Lung (tissue), 11 donors: ENCODE measurements at regions not wholly inside any gene's neighbourhood (a gene's known extent, or its start where the extent isn't known, plus 50 kb on each side); places are given as distances from the start of the nearest gene placed in this dataset.
A peak's percentile ranks its signal among the peaks of the same experiment; 100 is the strongest.

Source experiments
- ATAC-seq: fragments of 200-7000 bp; cut with Tn5 transposase; one replicate; pipeline ENCODE4 v1.9.1; 2020; ENCODE audit warnings: moderate number of reproducible peaks; ENCODE audit not compliant: insufficient read depth, low FRiP score
- DNase-seq, 3 donors: peaks; one replicate each; pipeline ENCODE4 v3.0.0-alpha.2; 2013 to 2017
- H3K27ac ChIP-seq, 2 donors: one replicate each; pipeline ENCODE4 v1.5.1; 2013; ENCODE audit warnings: mild to moderate bottlenecking in 2 of 2, moderate library complexity in 2 of 2, control low read depth in 1 of 2, inconsistent platforms in 1 of 2, low read depth in 1 of 2, low read length in 1 of 2
- H3K27me3 ChIP-seq, 3 donors: one replicate each; pipeline ENCODE4 v1.5.1; 2013; ENCODE audit warnings: low read length in 2 of 3; ENCODE audit not compliant: control insufficient read depth in 3 of 3, insufficient read depth in 3 of 3
- H3K36me3 ChIP-seq, 4 donors: one replicate each; pipeline ENCODE4 v1.5.1; 2013; ENCODE audit warnings: low read length in 4 of 4, mild to moderate bottlenecking in 1 of 4, moderate library complexity in 1 of 4; ENCODE audit not compliant: control insufficient read depth in 4 of 4, insufficient read depth in 4 of 4
- H3K4me1 ChIP-seq, 5 donors: one replicate each; pipeline ENCODE4 v1.5.1; 2013; ENCODE audit warnings: low read length in 5 of 5, mild to moderate bottlenecking in 2 of 5, moderate library complexity in 1 of 5; ENCODE audit not compliant: control insufficient read depth in 5 of 5, insufficient read depth in 5 of 5
- H3K4me3 ChIP-seq: one replicate; pipeline ENCODE4 v1.5.1; 2013; ENCODE audit warnings: mild to moderate bottlenecking, control low read depth, moderate library complexity
- H3K9ac ChIP-seq, 2 donors: one replicate each; pipeline ENCODE4 v1.5.1; 2013; ENCODE audit warnings: low read length in 2 of 2, control low read depth in 1 of 2; ENCODE audit not compliant: insufficient read depth in 1 of 2
- H3K9me3 ChIP-seq, 4 donors: one replicate each; pipeline ENCODE4 v1.5.1; 2013; ENCODE audit warnings: low read length in 3 of 4, mild to moderate bottlenecking in 1 of 4, moderate library complexity in 1 of 4; ENCODE audit not compliant: control insufficient read depth in 4 of 4, insufficient read depth in 3 of 4
- CTCF ChIP-seq: IDR thresholded peaks from 2 replicates; pipeline ENCODE4 v1.5.1; 2012; ENCODE audit warnings: mild to moderate bottlenecking; ENCODE audit errors: control extremely low read depth, extremely low read depth
- WGBS, 2 donors: extraction: QIAGEN DNeasy Blood & Tissue Kit; methylation state at CpG; one replicate each; pipeline ENCODE4 v1.1.7; 2013; 5-methylcytosine and 5-hydroxymethylcytosine counted together
- donor health status: control.
- donor health status: control.
- donor health status: Bipolar disorder and iron deficiency.
- donor health status: healthy.
- donor health status: DM: yes; HTN: yes; CAD: no.

- no peaks in the 10 kb centered on the region for H3K9me3 ChIP-seq
- TF ChIP-seq CTCF = no peak
- no peak overlapping the region for H3K9ac ChIP-seq
- no peak overlapping the region for H3K27ac ChIP-seq
- H3K27me3 ChIP-seq = no peaks in the 10 kb centered on the region
- ATAC-seq (no peak), DNase-seq (peak in 2 of 3 donors; percentile 50 to 57)
- no peak overlapping the region for H3K4me3 ChIP-seq
- H3K36me3 ChIP-seq = no peaks in the 10 kb centered on the region
- 68 to 80% methylated on average over 4 of the region's 4 CpGs for WGBS, 2 donors
- no peaks in the 10 kb centered on the region for H3K4me1 ChIP-seq
Observed at GRCh38 chr2:145846982-145847381, 1327.1 kb upstream of the ZEB2 start.

- no peaks in the 10 kb centered on the region for H3K4me1 ChIP-seq
- no peak for TF ChIP-seq CTCF
- DNase-seq = no peak
- no peaks in the 10 kb centered on the region for H3K27me3 ChIP-seq
- H3K9ac ChIP-seq = no peak overlapping the region
- H3K4me3 ChIP-seq = no peak overlapping the region
- H3K9me3 ChIP-seq = no peaks in the 10 kb centered on the region
- no peak overlapping the region for H3K27ac ChIP-seq
- H3K36me3 ChIP-seq = no peaks in the 10 kb centered on the region
- 81 to 93% methylated on average over 3 of the region's 3 CpGs for WGBS, 2 donors
- no peak for ATAC-seq
Observed at GRCh38 chr2:145845923-145846322, 1326.0 kb upstream of the ZEB2 start.

- peak in 2 of 3 donors; percentile 64 to 75 for DNase-seq
- H3K9ac ChIP-seq = no peak overlapping the region
- no peaks in the 10 kb centered on the region for H3K27me3 ChIP-seq
- no peak overlapping the region for H3K27ac ChIP-seq
- peak; percentile 11 for ATAC-seq
- no peaks in the 10 kb centered on the region for H3K4me1 ChIP-seq
- no peak overlapping the region for H3K4me3 ChIP-seq
- no peak for TF ChIP-seq CTCF
- no peaks in the 10 kb centered on the region for H3K36me3 ChIP-seq
- H3K9me3 ChIP-seq = no peaks in the 10 kb centered on the region
- 64 to 82% methylated on average over 2 of the region's 2 CpGs for WGBS, 2 donors
Observed at GRCh38 chr2:145845207-145845894, 1325.4 kb upstream of the ZEB2 start.

DNA sequence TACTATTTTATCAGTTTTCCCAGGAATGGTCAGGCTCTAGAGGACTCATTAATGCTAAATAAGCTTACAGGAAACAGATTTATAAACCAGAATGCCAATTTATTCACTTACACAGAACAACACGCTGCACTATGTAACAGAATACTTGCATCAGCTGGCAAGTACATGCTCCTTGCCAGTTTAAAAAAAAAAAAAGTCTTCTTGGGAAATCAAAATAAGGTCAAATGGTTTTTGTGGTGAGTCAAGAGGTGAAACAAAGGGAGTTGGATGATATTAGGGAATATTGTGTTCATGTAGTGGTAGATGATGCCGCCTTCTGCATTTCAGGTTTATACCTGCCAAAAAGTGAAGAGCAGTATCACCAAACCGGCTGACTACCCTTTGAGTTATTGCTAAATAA lies 1322.1 kb upstream of the ZEB2 start:
- whole genome bisulfite sequencing, 2 donors = 81 to 89% methylated on average over 3 of the region's 3 CpGs
- Histone ChIP-seq H3K27me3 (no peaks in the 10 kb centered on the region), H3K4me1 (no peaks in the 10 kb centered on the region), H3K9me3 (no peaks in the 10 kb centered on the region), H3K36me3 (no peaks in the 10 kb centered on the region), H3K27ac (no peak overlapping the region), H3K4me3 (no peak overlapping the region), H3K9ac (no peak overlapping the region)
- no peak for ATAC-seq
- DNase-seq = no peak
- TF ChIP-seq CTCF = no peak
